Endodermal cell (in vitro differentiated cells): ENCODE measurements at regions not wholly inside any gene's neighbourhood (a gene's known extent, or its start where the extent isn't known, plus 50 kb on each side); places are given as distances from the start of the nearest gene placed in this dataset.

Experiments
- DNase-seq: peaks from one replicate; pipeline ENCODE4 v3.0.0-alpha.2; 2017
- H3K27ac ChIP-seq: 2 replicates; pipeline ENCODE4 v1.5.1; 2013; ENCODE audit warnings: mild to moderate bottlenecking, low read depth, low read length, moderate library complexity
- H3K27me3 ChIP-seq: 2 replicates; pipeline ENCODE4 v1.6.1; 2013; ENCODE audit warnings: mild to moderate bottlenecking, low read length, moderate library complexity; ENCODE audit not compliant: insufficient read depth, control insufficient read depth, poor library complexity, severe bottlenecking
- H3K36me3 ChIP-seq: 2 replicates; pipeline ENCODE4 v1.7.0; 2013; ENCODE audit warnings: mild to moderate bottlenecking, low read length, moderate library complexity; ENCODE audit not compliant: control insufficient read depth, insufficient read depth
- H3K4me1 ChIP-seq: one replicate; pipeline ENCODE4 v1.7.0; 2013; ENCODE audit warnings: low read length; ENCODE audit not compliant: control insufficient read depth, insufficient read depth
- H3K4me3 ChIP-seq: 2 replicates; pipeline ENCODE4 v1.5.1; 2013; ENCODE audit warnings: mild to moderate bottlenecking, low read length, moderate library complexity
- H3K9ac ChIP-seq: 2 replicates; pipeline ENCODE4 v1.6.1; 2013; ENCODE audit warnings: mild to moderate bottlenecking, low read length, moderate library complexity; ENCODE audit not compliant: poor library complexity, severe bottlenecking; ENCODE audit errors: extremely low read depth
- H3K9me3 ChIP-seq: 2 replicates; pipeline ENCODE4 v1.6.1; 2013; ENCODE audit warnings: mild to moderate bottlenecking, low read length, moderate library complexity; ENCODE audit not compliant: control insufficient read depth
- H3K27ac Mint-ChIP-seq: 2 replicates; pipeline ENCODE4 v1.8.0; 2020; ENCODE audit warnings: mixed read lengths
- H3K27me3 Mint-ChIP-seq: 2 replicates; pipeline ENCODE4 v1.8.0; 2021; ENCODE audit warnings: mild to moderate bottlenecking, mixed read lengths; ENCODE audit not compliant: insufficient read depth
- H3K36me3 Mint-ChIP-seq: 2 replicates; pipeline ENCODE4 v1.8.0; 2020; ENCODE audit warnings: low read depth, mixed read lengths
- H3K4me1 Mint-ChIP-seq: 2 replicates; pipeline ENCODE4 v1.8.0; 2020; ENCODE audit warnings: mixed read lengths
- H3K4me3 Mint-ChIP-seq: 2 replicates; pipeline ENCODE4 v1.8.0; 2020; ENCODE audit warnings: mild to moderate bottlenecking, moderate library complexity, mixed read lengths
- H3K9me3 Mint-ChIP-seq: 2 replicates; pipeline ENCODE4 v1.8.0; 2020; ENCODE audit warnings: mild to moderate bottlenecking, mixed read lengths
- CTCF ChIP-seq: fragments of 200-600 bp; sonication (generic); conservative IDR thresholded peaks from 2 replicates; pipeline ENCODE4 v1.5.0; 2021; ENCODE audit warnings: antibody characterized with exemption, mild to moderate bottlenecking
- WGBS, 2 experiments: methylation state at CpG; one replicate each; pipeline versions ENCODE4 v1.1.5 to v1.1.7; 2013; ENCODE audit warnings: missing lambda C conversion rate in 2 of 2, mixed read lengths in 1 of 2; ENCODE audit not compliant: insufficient coverage in 1 of 2, insufficient read length in 1 of 2; 5-methylcytosine and 5-hydroxymethylcytosine counted together

DNA sequence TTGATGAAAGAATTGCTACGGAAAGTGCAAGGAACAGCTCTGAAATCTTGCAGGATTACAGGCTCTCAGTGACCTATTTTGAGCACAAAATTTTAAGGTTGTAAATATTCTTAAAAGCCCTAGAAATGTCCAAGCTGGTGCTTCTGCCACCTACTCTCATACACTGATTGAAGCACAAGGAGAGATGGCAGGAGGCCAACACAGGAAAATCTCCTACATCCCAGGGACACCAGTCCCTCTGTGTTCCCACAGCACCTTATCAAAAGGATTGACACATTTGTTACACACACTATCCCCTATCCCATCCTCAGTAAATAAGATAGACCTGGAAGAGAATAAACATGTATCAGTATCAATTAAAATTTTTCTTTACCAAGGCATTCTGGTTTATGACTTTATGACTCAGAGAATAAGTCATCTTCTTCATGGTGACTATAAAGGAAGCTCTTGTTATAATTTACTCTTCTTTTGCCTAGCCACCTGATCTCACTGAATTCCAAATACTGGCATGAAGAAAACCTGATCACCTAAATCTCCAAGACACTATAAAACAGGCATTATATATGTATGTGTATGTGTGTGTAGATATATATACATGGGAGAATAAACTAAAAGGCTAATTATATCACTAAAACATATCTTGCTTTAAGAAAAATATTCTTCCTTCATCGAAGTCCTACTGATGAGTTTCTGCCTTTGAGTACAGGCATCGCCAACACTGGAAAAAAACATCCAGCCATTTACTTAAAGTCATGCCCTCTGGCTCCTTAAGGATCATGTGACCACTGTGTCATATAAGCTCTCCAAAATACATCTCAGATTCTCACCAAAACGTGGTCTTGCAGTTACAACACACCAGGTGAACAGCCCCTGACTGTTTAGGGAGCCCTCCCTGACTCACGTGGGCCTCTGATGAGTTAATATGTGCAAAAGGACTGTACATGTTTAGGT is 208.1 kb upstream of the NR2F2 start:
- peaks cover 2% of the 10 kb centered on the region for H3K27me3 Mint-ChIP-seq
- H3K36me3 ChIP-seq = no peaks in the 10 kb centered on the region
- H3K4me3 ChIP-seq = no peak overlapping the region
- H3K27ac ChIP-seq = no peak overlapping the region
- DNase-seq = no peak
- TF ChIP-seq CTCF = no peak
- H3K27ac Mint-ChIP-seq = no peak overlapping the region
- no peaks in the 10 kb centered on the region for H3K9me3 Mint-ChIP-seq
- no peaks in the 10 kb centered on the region for H3K27me3 ChIP-seq
- H3K4me1 ChIP-seq = no peaks in the 10 kb centered on the region
- H3K9ac ChIP-seq = no peak overlapping the region
- no peak overlapping the region for H3K4me3 Mint-ChIP-seq
- 89 to 91% methylated on average over 4 to 5 of the region's 5 CpGs for WGBS, 2 experiments
- no peaks in the 10 kb centered on the region for H3K36me3 Mint-ChIP-seq
- no peaks in the 10 kb centered on the region for H3K9me3 ChIP-seq
- H3K4me1 Mint-ChIP-seq = peaks cover 14% of the 10 kb centered on the region

GRCh38 chr15:96123028-96123400 is 207.5 kb upstream of the NR2F2 start:
- DNase-seq = no peak
- 83 to 91% methylated on average over 6 to 7 of the region's 7 CpGs for WGBS, 2 experiments

GRCh38 chr15:96123630-96124187 is 206.8 kb upstream of the NR2F2 start:
- Mint-ChIP-seq H3K27ac (no peak overlapping the region), H3K36me3 (no peaks in the 10 kb centered on the region), H3K9me3 (no peaks in the 10 kb centered on the region), H3K27me3 (peaks cover 2% of the 10 kb centered on the region), H3K4me3 (no peak overlapping the region), H3K4me1 (peaks cover 14% of the 10 kb centered on the region)
- H3K9ac ChIP-seq = no peak overlapping the region
- no peak overlapping the region for H3K27ac ChIP-seq
- H3K4me1 ChIP-seq = no peaks in the 10 kb centered on the region
- WGBS, 2 experiments = 95% methylated on average over 4 of the region's 5 CpGs; no CpG with 5 or more reads in 1 of the 2 experiments
- no peak overlapping the region for H3K4me3 ChIP-seq
- no peak for TF ChIP-seq CTCF
- DNase-seq = no peak
- H3K36me3 ChIP-seq = no peaks in the 10 kb centered on the region
- H3K9me3 ChIP-seq = no peaks in the 10 kb centered on the region
- no peaks in the 10 kb centered on the region for H3K27me3 ChIP-seq

More at GRCh38 chr15:96123028-96123400, 207.5 kb upstream of the NR2F2 start:
- Mint-ChIP-seq H3K27me3 (peaks cover 2% of the 10 kb centered on the region), H3K27ac (no peak overlapping the region), H3K4me3 (no peak overlapping the region), H3K9me3 (no peaks in the 10 kb centered on the region), H3K4me1 (peaks cover 14% of the 10 kb centered on the region), H3K36me3 (no peaks in the 10 kb centered on the region)
- Histone ChIP-seq H3K27ac (no peak overlapping the region), H3K4me3 (no peak overlapping the region), H3K9ac (no peak overlapping the region), H3K4me1 (no peaks in the 10 kb centered on the region), H3K9me3 (no peaks in the 10 kb centered on the region), H3K36me3 (no peaks in the 10 kb centered on the region), H3K27me3 (no peaks in the 10 kb centered on the region)
- no peak for TF ChIP-seq CTCF
